ENCODE measurements at regions not wholly inside any gene's neighbourhood (a gene's known extent, or its start where the extent isn't known, plus 50 kb on each side); places are given as distances from the start of the nearest gene placed in this dataset.
A peak's percentile ranks its signal among the peaks of the same experiment; 100 is the strongest.

GRCh38 chr10:58140691-58141347, 126.9 kb downstream of the IPMK start:
- no peak for DNase-seq

DNA sequence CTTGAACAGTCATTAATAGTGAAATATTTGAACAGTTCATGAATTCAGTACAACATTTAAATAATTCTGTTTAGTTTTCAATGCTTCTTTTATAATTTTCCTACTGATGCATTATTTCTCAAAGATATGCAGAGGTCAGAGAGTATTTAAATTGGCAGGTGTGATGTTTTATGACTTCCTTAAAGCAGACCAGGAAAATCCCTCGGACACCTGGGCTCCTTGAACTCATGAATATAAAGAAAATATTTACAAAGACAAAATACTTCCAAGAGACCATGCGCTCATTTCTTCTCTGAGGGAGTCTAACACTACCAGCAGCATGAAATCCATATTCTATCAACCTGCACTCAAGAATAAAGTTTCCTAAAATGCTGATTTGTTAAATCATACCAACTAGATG, 127.6 kb downstream of the IPMK start:
- no peak for DNase-seq

GRCh38 chr10:58137813-58138212, 129.9 kb downstream of the IPMK start:
- DNase-seq, result no peak

DNA sequence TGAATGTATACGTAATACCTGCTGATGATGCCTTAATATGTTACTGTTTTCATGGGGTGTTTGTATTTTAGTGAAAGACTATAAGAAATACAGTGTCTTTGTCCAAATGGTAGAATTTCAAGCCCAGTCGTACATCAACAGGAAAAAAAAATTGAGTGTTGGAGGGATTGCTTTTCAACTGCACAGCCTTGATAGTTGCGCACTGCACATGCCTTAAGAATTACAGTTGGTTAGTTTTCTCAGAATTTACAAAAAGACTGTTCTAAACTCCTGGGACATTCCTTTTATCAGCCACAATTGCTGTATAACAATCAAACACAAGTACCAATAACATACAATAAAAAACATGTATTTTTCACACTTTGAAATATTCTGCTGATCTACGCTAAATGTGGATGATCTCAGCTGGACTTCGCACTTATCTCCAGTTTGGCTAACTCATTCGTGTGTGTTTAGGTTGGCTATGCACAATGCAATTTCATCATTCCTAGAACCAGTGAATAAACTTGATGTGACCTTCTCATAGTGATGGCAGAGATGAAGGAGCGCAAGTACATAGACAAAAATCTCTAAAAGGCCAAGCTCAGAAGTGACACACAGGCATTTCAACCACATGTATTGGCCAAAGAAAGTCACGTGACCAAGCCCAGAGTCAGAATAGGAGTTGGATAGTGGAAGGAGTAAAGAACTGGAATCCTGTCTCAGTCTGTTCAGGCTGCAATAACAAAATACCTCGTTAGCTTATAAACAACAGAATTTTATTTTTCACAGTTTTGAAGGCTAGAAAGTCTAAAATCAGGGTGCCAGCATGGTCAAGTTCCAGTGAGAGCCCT, 152.3 kb downstream of the IPMK start:
- no peak for DNase-seq

DNA sequence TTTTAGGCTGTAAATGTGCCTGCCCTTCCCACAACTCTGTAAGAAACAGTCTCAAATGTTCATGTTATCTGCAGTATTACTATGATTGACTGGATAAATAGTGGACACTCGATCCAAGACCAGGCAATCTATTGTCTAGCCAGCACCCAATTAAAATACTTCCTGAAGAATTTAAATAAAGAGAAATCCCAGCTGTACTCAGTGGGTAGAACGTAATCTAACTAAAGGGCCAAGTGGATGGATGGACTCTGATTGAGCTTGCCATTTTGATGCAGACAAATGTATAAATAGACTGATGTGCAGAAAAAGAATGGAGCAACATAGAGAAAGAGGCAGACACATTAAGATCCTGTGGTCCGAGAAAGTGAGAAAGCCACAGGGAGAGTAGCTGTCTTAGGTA, 158.0 kb downstream of the IPMK start:
- DNase-seq, result no peak

- DNase-seq, result no peak
Observed at GRCh38 chr10:58107506-58107905, 160.2 kb downstream of the IPMK start.

DNA sequence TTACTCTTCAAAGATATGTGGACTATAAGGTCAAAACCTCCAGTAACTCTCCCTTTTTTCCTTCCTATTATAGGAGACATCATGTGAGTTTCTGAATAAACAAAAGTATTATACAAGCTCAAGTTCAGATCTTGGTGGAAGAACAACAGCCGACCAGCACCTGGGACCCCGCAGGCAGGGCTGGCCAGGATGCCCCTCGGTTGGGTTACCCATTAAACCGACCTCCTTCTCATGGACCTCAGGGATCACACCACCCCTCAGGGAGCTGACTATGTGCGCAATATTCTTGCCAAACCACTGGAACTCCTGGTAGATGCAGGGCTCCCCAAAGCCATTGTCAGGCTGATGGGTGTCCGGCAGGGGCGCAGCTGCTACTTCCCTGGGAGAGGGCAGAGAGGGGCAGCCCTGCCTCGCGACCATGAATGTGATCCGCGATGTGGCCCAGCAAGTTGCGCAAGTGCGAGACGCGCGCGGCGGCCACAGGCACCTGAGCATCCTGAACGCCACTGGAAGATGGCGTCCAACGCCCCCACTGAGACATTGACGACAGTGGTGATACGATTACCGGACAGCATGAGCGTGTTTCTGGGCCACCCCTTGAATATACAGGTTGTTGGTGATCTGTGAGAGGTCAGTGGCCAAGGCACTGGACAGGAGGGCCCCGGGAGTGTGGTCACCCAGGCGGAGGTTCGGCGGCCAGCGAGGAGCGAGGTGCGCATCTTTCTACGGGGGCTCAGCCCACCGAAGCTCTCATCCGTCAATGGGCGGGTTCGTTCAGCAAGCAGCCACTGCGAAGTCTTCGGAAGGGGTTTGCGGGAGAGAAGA, 161.3 kb downstream of the IPMK start:
- no peak for DNase-seq

- DNase-seq, result peak; percentile 71
Observed at GRCh38 chr10:58104351-58104751, 163.3 kb downstream of the IPMK start.

- no peak for DNase-seq
Observed at GRCh38 chr10:58102897-58103296, 164.8 kb downstream of the IPMK start.

- no peak for DNase-seq
Observed at GRCh38 chr10:58101682-58102081, 166.0 kb downstream of the IPMK start.

DNA sequence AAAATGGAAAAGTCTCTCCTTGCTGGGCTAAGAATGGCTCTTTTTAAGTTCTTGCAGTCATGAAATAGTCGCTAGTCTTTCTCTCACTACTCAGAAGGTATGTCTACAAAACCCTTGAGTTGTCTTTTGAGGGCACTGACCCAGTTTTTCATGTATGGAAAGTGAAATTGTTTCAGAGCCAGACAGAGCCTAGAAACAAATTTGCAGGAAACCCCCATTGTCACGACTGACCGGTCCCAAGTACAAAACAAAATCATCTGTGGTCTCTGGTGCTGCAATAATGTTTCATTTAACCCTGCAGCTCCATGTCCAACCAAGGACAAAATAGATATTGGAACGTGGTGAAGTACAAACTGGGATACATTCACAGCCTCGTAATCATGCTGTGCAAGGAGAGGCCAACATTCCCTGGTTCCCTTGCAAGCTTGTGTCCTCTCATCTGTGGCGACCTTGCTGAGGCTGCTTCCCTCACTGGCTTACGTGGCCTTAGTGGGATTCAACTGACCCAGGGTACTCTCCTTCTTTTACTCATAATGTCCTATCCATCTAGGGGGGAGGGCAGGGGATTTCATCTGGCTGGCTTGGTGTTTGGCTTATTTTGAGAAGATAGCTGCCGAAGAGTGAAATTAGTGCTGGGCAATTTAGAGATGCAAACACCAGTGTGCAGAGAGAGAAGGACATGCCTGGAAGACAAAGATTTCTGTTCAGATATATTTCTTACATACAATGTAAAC, 172.5 kb downstream of the IPMK start:
- DNase-seq, result no peak

DNA sequence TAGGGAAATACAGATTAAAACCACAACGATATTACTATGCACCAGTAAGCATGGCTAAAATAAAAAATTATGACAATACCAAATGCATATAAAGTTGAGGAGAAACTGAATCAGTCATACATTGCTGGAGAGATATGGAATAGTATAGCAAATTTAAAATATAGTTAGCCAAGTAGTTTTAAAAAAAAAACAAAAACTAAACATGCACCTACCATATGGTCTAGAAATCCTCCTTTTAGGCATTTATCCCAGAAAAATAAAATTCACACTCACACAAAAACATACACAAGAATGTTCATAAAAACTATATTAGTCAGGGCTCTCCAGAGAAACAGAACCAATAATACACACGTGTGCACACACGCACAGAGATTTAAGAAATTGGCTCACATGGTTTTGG, 175.8 kb downstream of the IPMK start:
- no peak for DNase-seq

DNA sequence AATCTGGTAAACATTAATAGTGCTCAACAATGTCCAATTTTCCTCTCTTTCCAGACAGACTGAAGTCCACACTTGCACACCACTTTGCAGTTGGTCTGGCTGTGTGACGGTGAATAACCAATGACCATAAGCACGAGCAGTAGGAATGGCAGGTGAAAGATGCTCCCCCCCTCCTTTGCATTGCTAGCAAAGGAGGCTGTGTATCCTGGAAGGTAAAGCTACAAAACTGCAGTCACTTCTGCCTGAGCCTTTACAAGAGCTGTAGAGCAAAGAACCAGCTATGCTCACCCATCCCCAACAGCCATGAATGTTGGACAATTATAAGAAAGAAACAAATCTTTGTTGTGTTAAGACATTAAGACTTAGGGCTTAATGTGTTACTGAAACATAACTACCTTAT, 178.0 kb downstream of the IPMK start:
- DNase-seq, result no peak

GRCh38 chr10:58087896-58088295, 179.8 kb downstream of the IPMK start:
- no peak for DNase-seq

DNA sequence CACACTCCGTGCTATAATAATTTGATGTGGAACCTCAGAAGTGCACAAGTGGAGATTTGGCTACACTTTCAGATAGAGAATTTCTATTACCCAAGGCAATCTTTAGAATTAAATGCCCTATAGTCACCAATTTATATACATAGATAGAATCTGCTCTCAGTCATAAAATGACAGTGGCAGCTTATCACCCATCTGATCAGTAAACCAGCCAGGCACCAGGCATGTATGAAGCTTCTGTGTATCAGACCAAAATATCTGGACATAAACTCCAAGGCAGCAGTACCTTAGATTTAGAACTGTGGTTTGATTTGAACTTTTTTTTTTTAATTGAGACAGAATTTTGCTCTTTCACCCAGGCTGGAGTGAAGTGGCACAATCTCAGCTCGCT, 180.9 kb downstream of the IPMK start:
- no peak for DNase-seq

DNA sequence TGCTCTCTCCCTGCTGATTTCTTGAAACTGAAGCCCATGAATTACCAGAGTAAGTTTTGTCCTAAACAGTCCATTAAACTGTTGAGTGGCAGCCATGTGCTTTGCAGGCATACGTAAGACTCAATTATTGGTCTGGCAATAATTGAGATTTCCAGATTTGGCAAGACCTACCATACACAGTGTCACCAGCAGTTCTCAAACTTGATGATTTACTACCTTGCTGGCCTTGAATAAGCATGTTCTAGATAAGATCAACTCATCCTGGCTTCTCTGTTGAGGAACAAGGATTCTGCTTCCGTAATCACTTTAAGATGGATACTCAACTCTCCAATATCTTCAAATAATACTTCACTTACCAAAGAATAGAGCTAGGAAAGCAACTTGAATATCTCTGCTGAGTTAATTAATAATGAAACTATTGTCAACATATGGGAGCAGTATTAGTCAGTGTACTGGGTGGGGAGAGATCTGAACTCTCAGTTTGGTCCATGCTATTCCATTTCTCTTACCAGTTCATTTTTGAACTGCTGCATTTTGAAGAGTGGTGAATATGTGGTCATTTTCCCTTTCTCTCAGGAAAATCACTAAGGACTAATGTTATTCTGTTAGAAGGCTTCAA, 181.4 kb downstream of the IPMK start:
- no peak for DNase-seq

GRCh38 chr10:58082248-58082647, 185.4 kb downstream of the IPMK start:
- no peak for DNase-seq

DNA sequence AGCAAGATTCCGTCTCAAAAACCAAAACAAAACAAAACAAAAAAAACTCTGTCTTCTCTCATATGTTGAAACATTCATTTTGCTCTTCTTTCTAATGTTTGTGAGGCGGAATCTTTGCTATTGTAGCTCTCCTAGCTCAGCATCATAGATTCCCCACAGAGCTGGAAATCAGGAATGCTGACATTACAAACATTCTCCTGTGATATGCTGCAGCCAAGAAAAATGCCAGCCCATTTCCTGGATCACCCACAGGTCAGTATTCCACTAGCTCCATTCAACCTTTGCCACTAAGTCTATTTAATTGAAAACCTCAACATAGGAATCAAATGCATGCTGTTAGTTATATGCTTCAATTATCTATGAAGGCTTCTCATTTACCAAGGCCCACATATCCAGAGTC, 186.3 kb downstream of the IPMK start:
- DNase-seq, result no peak

DNA sequence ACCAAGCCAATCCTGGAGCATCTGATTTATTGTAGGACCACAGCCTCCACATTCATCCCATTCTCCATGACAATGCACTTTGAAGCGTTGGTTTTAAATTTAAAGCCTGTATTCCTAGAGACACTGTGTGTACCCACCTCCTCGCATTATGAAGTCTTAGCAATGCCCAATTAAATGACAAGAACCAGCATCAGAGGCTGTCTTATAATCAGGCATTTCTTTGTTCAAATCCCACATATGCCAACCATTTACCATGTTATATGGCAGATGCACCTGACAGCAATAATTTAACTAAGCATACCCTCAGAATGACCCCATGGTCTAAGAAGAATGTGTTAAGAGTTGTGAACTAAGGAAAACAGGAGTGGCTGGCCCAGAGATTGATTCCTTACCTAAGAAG, 188.2 kb downstream of the IPMK start:
- no peak for DNase-seq

DNA sequence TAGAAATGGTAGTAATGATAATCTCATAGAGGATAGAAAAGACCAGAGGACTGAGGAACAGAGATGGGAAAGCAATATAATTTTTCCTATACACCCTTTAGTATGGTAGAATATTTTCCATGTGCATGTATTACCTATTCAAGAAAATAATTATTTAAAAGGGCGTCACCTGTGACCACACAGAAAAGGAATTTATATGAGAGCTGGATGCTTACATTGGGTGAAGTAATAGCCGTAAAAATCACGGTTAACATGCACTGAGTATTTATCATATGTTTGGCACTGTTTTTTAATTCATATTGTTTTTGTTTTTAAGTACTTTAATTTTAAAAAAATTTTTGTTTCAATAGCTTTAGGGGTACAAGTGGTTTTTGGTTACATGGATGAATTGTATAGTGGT, 195.1 kb downstream of the IPMK start:
- DNase-seq, result no peak

DNA sequence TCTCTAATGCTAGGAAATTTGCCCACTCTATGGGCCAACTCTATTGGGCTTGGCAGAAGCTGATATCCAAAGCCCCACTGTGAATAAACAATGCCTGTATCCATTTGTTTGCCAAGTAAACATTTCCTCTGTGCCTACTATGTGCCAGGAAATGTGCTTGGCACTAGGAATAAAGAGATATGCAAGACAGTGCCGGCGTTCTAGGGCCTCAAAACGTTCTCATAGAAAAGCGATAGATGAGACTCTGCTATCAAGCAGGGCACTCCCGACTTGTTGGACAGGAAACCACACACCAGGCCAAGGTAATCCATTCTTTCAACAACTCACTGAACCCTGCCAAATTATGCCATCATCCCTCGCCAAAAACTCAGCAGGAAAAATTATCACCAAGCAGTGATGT, 196.7 kb downstream of the IPMK start:
- no peak for DNase-seq

GRCh38 chr10:58068809-58069208, 198.9 kb downstream of the IPMK start:
- DNase-seq, result no peak

DNA sequence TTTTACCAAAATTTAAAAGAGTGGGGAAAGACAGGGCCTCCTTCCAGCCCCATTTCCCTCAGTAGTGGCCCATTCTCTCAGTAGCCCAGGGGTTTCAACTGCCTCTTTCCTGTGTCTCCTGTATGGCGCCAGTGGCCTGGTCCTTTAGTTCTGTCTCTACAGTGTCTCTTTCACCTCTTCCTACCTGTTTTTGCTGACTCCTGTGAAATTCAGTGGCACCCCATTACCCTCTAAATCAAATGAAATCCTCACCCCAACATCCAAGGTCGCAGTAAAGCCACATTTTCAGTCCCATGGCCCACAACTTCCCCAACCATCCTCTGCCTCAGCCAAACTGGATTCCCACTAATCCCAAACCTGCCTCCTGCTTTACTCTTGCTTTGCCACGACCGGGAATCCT, 200.7 kb downstream of the IPMK start:
- DNase-seq, result no peak
